Stimulated activated CD4-positive, alpha-beta T cell treated with anti-CD3 and anti-CD28 coated beads, Interleukin-4, amount 100 ng/mL, for 48 hours (primary cell): ENCODE measurements at regions not wholly inside any gene's neighbourhood (a gene's known extent, or its start where the extent isn't known, plus 50 kb on each side); places are given as distances from the start of the nearest gene placed in this dataset.
A peak's percentile ranks its signal among the peaks of the same experiment; 100 is the strongest.

Experiments
- DNase-seq, 2 donors: peaks; one replicate each; pipeline ENCODE4 v3.0.0-alpha.2; 2020; ENCODE audit warnings: low read depth in 2 of 2

- DNase-seq, result no peak
These were observed 187.2 kb downstream of the REEP3 start for GRCh38 chr10:63708421-63708820.

DNA sequence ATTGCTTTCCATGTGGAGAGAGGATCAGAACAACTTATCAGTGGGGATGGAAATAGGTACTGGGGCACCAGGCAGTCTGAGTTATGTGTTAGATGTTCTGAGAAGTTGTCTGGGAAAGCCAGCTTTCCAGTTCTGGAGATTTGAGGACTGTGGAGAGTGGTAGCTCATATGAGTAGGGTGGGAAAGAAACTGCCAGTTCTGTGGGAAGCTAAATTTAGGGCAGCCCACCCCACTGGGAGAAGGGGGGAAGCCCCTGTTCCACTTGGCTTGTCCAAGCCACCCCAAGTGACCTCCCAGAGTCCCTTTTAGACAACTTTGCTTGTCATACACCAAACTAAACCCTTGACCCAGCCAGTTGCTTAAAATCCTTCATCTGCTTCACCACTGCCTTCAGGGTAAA is 189.5 kb downstream of the REEP3 start:
- DNase-seq, result no peak

GRCh38 chr10:63711361-63711760 is 190.2 kb downstream of the REEP3 start:
- no peak for DNase-seq

DNA sequence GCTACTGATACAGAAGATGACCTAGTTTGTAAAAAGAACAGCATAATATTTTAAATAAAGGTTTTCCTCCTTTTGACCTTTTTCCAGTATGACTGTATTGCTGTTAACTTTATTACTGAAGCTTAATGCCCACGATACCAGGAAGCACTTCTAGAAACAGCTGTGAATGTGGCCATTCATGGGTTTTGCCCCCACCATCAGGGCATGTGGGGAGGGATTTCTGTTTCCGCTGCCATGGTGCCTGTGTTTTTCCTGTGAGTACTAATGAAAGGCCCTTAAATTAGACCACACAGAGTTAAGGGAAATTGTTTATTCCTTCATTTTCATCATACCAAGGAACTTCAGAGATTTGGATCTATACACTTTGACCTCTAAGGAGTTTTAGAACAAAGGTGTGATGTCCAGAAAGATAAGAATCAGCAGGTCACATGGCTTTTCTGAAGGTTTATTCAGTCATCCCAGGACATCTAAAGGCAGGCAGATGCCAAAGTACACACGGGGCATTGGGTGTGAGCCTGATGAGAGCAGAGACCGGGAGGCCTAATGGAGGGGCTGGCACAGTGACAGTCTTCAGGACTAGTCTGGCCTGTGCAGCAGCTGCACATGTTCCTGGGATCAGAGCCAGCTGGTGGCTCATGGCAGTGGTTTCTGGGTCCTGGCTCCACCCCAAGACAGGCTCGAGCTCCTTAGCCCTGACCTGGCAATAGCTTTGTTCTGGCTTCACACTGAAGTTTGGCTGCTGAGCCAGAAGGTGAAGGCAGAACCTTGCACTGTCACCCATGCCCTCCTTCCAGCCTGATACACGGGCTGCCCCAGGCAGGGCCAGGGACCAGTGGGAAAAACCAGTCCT is 190.9 kb downstream of the REEP3 start:
- DNase-seq, result no peak

GRCh38 chr10:63712717-63713115 is 191.5 kb downstream of the REEP3 start:
- DNase-seq, result no peak

- no peak for DNase-seq
These were observed 192.3 kb downstream of the REEP3 start for GRCh38 chr10:63713191-63714144.

GRCh38 chr10:63716016-63716580 is 194.9 kb downstream of the REEP3 start:
- no peak for DNase-seq

GRCh38 chr10:63717027-63717715 is 196.0 kb downstream of the REEP3 start:
- DNase-seq, result no peak

DNA sequence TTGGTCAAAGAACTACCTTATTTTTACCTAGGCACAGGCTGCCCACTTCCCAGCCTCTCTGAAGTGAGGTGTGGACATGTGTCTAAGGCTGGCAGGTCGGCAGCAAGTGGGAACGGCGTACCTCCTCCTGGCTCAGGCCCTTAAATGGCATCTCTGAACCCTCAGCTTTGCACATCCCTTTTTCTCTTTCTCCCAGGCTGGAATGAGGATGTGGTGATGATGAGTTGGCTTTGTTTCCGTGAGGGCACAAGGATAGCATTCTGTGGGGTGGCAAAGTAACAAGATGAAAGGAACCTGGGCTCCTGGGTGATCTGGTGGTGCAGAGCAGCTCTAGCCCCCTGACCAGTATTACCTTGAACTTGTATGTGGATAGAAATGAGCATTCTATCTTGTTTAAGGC is 196.8 kb downstream of the REEP3 start:
- DNase-seq, result no peak

DNA sequence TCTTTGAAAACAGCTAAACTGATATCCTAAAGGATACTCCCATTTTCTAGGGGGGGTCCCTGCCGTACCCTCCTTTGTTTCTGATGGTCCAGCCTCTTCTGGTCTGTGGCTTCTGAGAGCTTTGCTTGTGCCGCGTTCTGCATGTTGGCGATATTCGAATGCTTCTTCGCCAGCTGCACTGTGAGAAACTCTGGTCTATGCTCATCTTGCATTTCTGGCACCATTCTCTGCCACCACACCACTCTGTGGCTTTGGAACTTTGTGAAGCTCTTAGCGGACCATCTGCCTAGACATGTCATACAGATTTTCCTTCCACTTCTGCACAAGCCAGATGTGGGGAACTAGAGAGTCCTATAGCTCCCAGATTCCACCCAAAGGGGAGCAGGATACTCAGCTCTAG is 197.2 kb downstream of the REEP3 start:
- DNase-seq, result no peak

DNA sequence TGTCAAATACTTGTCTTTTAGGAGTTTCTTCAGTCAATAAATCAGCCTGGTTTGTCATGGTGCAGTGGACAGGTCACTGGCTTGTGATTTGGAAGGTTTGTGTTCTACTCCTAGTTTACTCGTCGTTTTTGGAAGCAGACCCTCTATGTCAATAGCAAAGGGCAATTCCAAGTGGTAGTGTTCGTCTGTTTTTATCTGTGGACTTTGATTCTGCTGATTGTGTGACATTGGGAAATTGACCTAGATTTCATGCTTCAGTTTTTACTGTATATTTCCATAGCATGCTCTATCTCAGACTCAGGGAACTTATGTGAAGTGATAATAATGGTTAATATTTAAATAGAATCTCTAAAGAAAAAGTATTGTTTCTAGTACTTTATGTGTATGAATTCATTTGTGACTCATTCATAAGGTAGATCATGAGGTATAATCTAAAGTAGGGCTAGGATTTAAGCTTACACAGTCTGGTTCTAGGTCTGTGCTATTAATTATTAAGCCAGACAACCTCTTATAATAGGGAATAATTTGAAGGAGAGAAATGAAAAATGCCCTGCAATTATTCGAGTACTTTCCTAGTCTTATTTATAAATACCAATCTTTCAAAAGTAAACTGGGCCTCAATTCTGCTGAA is 198.1 kb downstream of the REEP3 start:
- no peak for DNase-seq

GRCh38 chr10:63720072-63720537 is 198.9 kb downstream of the REEP3 start:
- peak; percentile 18 to 26 for DNase-seq

- no peak for DNase-seq
These were observed 199.5 kb downstream of the REEP3 start for GRCh38 chr10:63720676-63721075.

DNA sequence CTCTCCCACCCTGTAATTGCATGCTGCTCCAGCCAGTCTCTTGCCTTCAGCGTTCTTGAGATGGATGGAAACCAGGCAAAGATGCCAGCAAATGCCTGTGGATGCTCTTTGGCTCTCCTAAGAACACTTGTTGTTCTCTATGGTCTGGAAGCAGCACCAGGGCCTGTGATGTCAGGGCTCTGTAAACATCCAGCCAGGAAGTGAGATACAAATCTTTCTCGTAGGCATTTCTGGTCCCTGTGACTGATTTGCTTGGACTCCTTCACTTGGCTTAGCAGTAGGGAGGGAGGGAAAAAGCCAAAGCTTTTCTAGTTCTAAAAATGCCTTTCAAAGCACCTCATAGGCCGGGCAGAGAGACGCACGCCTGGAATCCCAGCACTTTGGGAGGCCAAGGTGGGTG is 201.3 kb downstream of the REEP3 start:
- DNase-seq, result no peak

- DNase-seq, result no peak
These were observed 202.1 kb downstream of the REEP3 start for GRCh38 chr10:63723320-63723719.

- no peak for DNase-seq
These were observed 202.5 kb downstream of the REEP3 start for GRCh38 chr10:63723741-63724140.

- DNase-seq, result no peak
These were observed 203.7 kb downstream of the REEP3 start for GRCh38 chr10:63724922-63725321.

DNA sequence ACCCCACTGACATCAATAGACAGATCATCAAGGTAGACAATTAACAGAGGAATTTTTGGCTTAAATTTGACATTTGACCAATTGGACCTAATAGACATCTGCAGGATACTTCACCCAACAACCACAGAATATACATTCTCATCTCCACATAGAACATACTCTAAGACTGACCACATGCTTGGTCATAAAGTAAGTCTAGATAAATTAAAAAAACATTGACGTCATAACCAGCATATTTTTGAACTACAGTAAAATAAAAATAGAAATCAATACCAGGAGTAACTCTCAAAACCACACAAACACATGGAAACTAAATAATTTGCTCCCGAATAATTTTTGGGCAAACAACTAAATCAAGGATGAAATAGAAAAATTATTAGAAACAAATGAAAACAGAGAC is 205.7 kb downstream of the REEP3 start:
- no peak for DNase-seq

- DNase-seq, result no peak
These were observed 206.4 kb downstream of the REEP3 start for GRCh38 chr10:63727636-63728035.

- no peak for DNase-seq
These were observed 214.1 kb downstream of the REEP3 start for GRCh38 chr10:63735305-63735704.

- DNase-seq, result no peak
These were observed 217.2 kb downstream of the REEP3 start for GRCh38 chr10:63738410-63738809.
